Keratinocyte (primary cell): ENCODE measurements at regions not wholly inside any gene's neighbourhood (a gene's known extent, or its start where the extent isn't known, plus 50 kb on each side); places are given as distances from the start of the nearest gene placed in this dataset.

ENCODE experiments used
- DNase-seq: peaks from one replicate; pipeline ENCODE4 v3.0.0-alpha.2; 2011; ENCODE audit warnings: low read depth, missing footprints, low spot score
- FAIRE-seq: peaks from 2 replicates; lab custom pipeline; 2011; peaks lifted over from hg19 to GRCh38; lab: Jason Lieb, UNC
- H2AFZ ChIP-seq: 2 replicates; pipeline ENCODE4 v1.6.0; 2012; ENCODE audit warnings: low read length, control low read depth, inconsistent platforms; ENCODE audit not compliant: control insufficient read depth
- H3K27ac ChIP-seq: 2 replicates; pipeline ENCODE4 v1.5.1; 2011; ENCODE audit warnings: low read length; ENCODE audit not compliant: control insufficient read depth, insufficient read depth
- H3K27me3 ChIP-seq: 3 replicates; pipeline ENCODE4 v1.6.0; 2011; ENCODE audit warnings: low read length; ENCODE audit not compliant: control insufficient read depth, insufficient read depth; ENCODE audit errors: extremely low read depth
- H3K36me3 ChIP-seq, 2 experiments: 2 replicates in 1 of 2; 3 replicates in 1 of 2; pipeline ENCODE4 v1.5.1; 2011; ENCODE audit warnings: low read length in 2 of 2, mild to moderate bottlenecking in 1 of 2; ENCODE audit not compliant: control insufficient read depth in 2 of 2, insufficient read depth in 2 of 2; ENCODE audit errors: extremely low read depth in 1 of 2
- H3K4me1 ChIP-seq: 3 replicates; pipeline ENCODE4 v1.5.1; 2011; ENCODE audit warnings: low read length; ENCODE audit not compliant: control insufficient read depth, insufficient read depth; ENCODE audit errors: extremely low read depth
- H3K4me2 ChIP-seq: 3 replicates; pipeline ENCODE4 v1.6.0; 2011; ENCODE audit warnings: low read depth, low read length; ENCODE audit not compliant: control insufficient read depth, insufficient read depth; ENCODE audit errors: extremely low read depth
- H3K4me3 ChIP-seq, 3 experiments: fragments of 200-600 bp in 1 of 3; sonication (generic) in 1 of 3; 2 replicates in 2 of 3; 3 replicates in 1 of 3; pipeline ENCODE4 v1.5.1; 2011 to 2016; ENCODE audit warnings: low read length in 3 of 3, mild to moderate bottlenecking in 3 of 3, control low read depth in 2 of 3, inconsistent platforms in 1 of 3, low read depth in 1 of 3, mixed read lengths in 1 of 3, mixed run types in 1 of 3, moderate library complexity in 1 of 3; ENCODE audit not compliant: control insufficient read depth in 2 of 3, insufficient read depth in 2 of 3; ENCODE audit errors: extremely low read depth in 1 of 3
- H3K79me2 ChIP-seq: 2 replicates; pipeline ENCODE4 v1.6.0; 2012; ENCODE audit warnings: low read length; ENCODE audit not compliant: control insufficient read depth, insufficient read depth
- H3K9ac ChIP-seq: 3 replicates; pipeline ENCODE4 v1.6.0; 2011; ENCODE audit warnings: low read length; ENCODE audit not compliant: control insufficient read depth, insufficient read depth; ENCODE audit errors: extremely low read depth
- H3K9me1 ChIP-seq: 3 replicates; pipeline ENCODE4 v1.6.0; 2011; ENCODE audit warnings: low read length; ENCODE audit not compliant: control insufficient read depth, insufficient read depth; ENCODE audit errors: extremely low read depth
- H3K9me3 ChIP-seq: 2 replicates; pipeline ENCODE4 v1.5.1; 2012; ENCODE audit warnings: low read depth, low read length; ENCODE audit not compliant: control insufficient read depth
- H4K20me1 ChIP-seq: 3 replicates; pipeline ENCODE4 v1.6.0; 2011; ENCODE audit warnings: low read length; ENCODE audit not compliant: control insufficient read depth, insufficient read depth; ENCODE audit errors: extremely low read depth
- CTCF ChIP-seq, 3 experiments: IDR thresholded peaks in 1 of 3; conservative IDR thresholded peaks in 1 of 3; optimal IDR thresholded peaks in 1 of 3; 2 replicates in 2 of 3; 3 replicates in 1 of 3; pipeline versions ENCODE3 to v1.5.1; 2011; ENCODE audit warnings: low read length in 3 of 3, mild to moderate bottlenecking in 3 of 3, moderate library complexity in 2 of 3, control low read depth in 1 of 3, inconsistent platforms in 1 of 3; ENCODE audit not compliant: insufficient read depth in 2 of 3; ENCODE audit errors: extremely low read depth in 1 of 3
- EZH2 ChIP-seq: IDR thresholded peaks from one replicate; pipeline ENCODE4 v1.6.1; 2012; ENCODE audit warnings: inconsistent platforms, mild to moderate bottlenecking, low read length, moderate library complexity
- dilution Hi-C: fragments of 300-500 bp; cut with MboI; formaldehyde crosslinking; loops from one replicate; pipeline ENCODE4 v1.7.0; 2020; ENCODE audit warnings: low sequenced_read_pairs; ENCODE audit not compliant: extremely low pct_ligation_motif_present

- Histone ChIP-seq H4K20me1 (no peaks in the 10 kb centered on the region), H3K79me2 (no peaks in the 10 kb centered on the region), H3K9me3 (no peaks in the 10 kb centered on the region), H3K27me3 (no peaks in the 10 kb centered on the region), H3K27ac (no peak overlapping the region), H3K4me3 (no peak overlapping the region), H3K9me1 (no peaks in the 10 kb centered on the region), H3K9ac (no peak overlapping the region), H3K4me1 (peaks cover 3% of the 10 kb centered on the region), H3K4me2 (no peak overlapping the region), H3K36me3 (no peaks in the 10 kb centered on the region), H2AFZ (no peak overlapping the region)
- TF ChIP-seq EZH2 (no peak), CTCF (optimal IDR thresholded peaks at IDR 0.05 in 1 of 3, IDR thresholded peaks at IDR 0.05 in 1 of 3, conservative IDR thresholded peaks at IDR 0.05 in 1 of 3; ENCODE audit: extremely low read depth in 1 of 3, insufficient read depth in 2 of 3, low read length in 3 of 3) (no peak)
- DNase-seq: no peak
- no peak for FAIRE-seq
- dilution Hi-C loops: no loop called here
Observed at GRCh38 chr13:50162001-50162400, 146.8 kb downstream of the KCNRG start.

GRCh38 chr13:50162567-50162966, 147.3 kb downstream of the KCNRG start:
- no peak for FAIRE-seq
- H3K27ac ChIP-seq: no peak overlapping the region

More at GRCh38 chr13:50162567-50162966, 147.3 kb downstream of the KCNRG start:
- H3K4me2 ChIP-seq: no peak overlapping the region
- dilution Hi-C loops: no loop called here
- H3K79me2 ChIP-seq: no peaks in the 10 kb centered on the region
- no peaks in the 10 kb centered on the region for H4K20me1 ChIP-seq
- H3K9me3 ChIP-seq: no peaks in the 10 kb centered on the region
- no peaks in the 10 kb centered on the region for H3K9me1 ChIP-seq
- peaks cover 3% of the 10 kb centered on the region for H3K4me1 ChIP-seq
- H3K27me3 ChIP-seq: no peaks in the 10 kb centered on the region
- H3K4me3 ChIP-seq: no peak overlapping the region
- H3K36me3 ChIP-seq: no peaks in the 10 kb centered on the region
- no peak for TF ChIP-seq CTCF (optimal IDR thresholded peaks at IDR 0.05 in 1 of 3, IDR thresholded peaks at IDR 0.05 in 1 of 3, conservative IDR thresholded peaks at IDR 0.05 in 1 of 3; ENCODE audit: extremely low read depth in 1 of 3, insufficient read depth in 2 of 3, low read length in 3 of 3)
- no peak for TF ChIP-seq EZH2
- DNase-seq: no peak
- no peak overlapping the region for H3K9ac ChIP-seq
- no peak overlapping the region for H2AFZ ChIP-seq
